ENCODE measurements at regions not wholly inside any gene's neighbourhood (a gene's known extent, or its start where the extent isn't known, plus 50 kb on each side); places are given as distances from the start of the nearest gene placed in this dataset.

- H3K36me3 ChIP-seq (ENCODE audit: control insufficient read depth in 1 of 2, insufficient read depth in 2 of 2, low read length in 2 of 2), result no peaks in the 10 kb centered on the region
- H3K9me3 ChIP-seq (ENCODE audit: control insufficient read depth in 1 of 2, low read length in 2 of 2), result no peaks in the 10 kb centered on the region
- H3K27me3 ChIP-seq (ENCODE audit: low read depth, low read length), result peaks cover 15% of the 10 kb centered on the region
- no peaks in the 10 kb centered on the region for H3K4me1 ChIP-seq (ENCODE audit: control insufficient read depth in 1 of 2, insufficient read depth in 2 of 2, low read length in 2 of 2)
- no peak overlapping the region for H3K27ac ChIP-seq (ENCODE audit: low read length)
- no peak overlapping the region for H3K4me3 ChIP-seq (ENCODE audit: low read depth in 1 of 2, low read length in 2 of 2)
Observed at GRCh38 chr14:98137131-98138025, 1134.6 kb downstream of the BCL11B start.

- no peaks in the 10 kb centered on the region for H3K9me3 ChIP-seq (ENCODE audit: control insufficient read depth in 1 of 2, low read length in 2 of 2)
- H3K36me3 ChIP-seq (ENCODE audit: control insufficient read depth in 1 of 2, insufficient read depth in 2 of 2, low read length in 2 of 2), result no peaks in the 10 kb centered on the region
- H3K27ac ChIP-seq (ENCODE audit: low read length), result no peak overlapping the region
- H3K27me3 ChIP-seq (ENCODE audit: low read depth, low read length), result peaks cover 15% of the 10 kb centered on the region
- H3K4me1 ChIP-seq (ENCODE audit: control insufficient read depth in 1 of 2, insufficient read depth in 2 of 2, low read length in 2 of 2), result no peaks in the 10 kb centered on the region
- H3K4me3 ChIP-seq (ENCODE audit: low read depth in 1 of 2, low read length in 2 of 2), result no peak overlapping the region
Observed at GRCh38 chr14:98138666-98139065, 1133.3 kb downstream of the BCL11B start.

GRCh38 chr14:98140862-98141530 lies 1131.0 kb downstream of the BCL11B start:
- H3K9me3 ChIP-seq (ENCODE audit: control insufficient read depth in 1 of 2, low read length in 2 of 2), result no peaks in the 10 kb centered on the region
- no peak overlapping the region for H3K4me3 ChIP-seq (ENCODE audit: low read depth in 1 of 2, low read length in 2 of 2)
- no peaks in the 10 kb centered on the region for H3K4me1 ChIP-seq (ENCODE audit: control insufficient read depth in 1 of 2, insufficient read depth in 2 of 2, low read length in 2 of 2)
- no peak overlapping the region for H3K27ac ChIP-seq (ENCODE audit: low read length)
- peaks cover 8% of the 10 kb centered on the region for H3K27me3 ChIP-seq (ENCODE audit: low read depth, low read length)
- H3K36me3 ChIP-seq (ENCODE audit: control insufficient read depth in 1 of 2, insufficient read depth in 2 of 2, low read length in 2 of 2), result no peaks in the 10 kb centered on the region

GRCh38 chr14:98143566-98143965 lies 1128.4 kb downstream of the BCL11B start:
- Histone ChIP-seq H3K36me3 (ENCODE audit: control insufficient read depth in 1 of 2, insufficient read depth in 2 of 2, low read length in 2 of 2) (no peaks in the 10 kb centered on the region), H3K4me3 (ENCODE audit: low read depth in 1 of 2, low read length in 2 of 2) (no peak overlapping the region), H3K27ac (ENCODE audit: low read length) (no peak overlapping the region), H3K9me3 (ENCODE audit: control insufficient read depth in 1 of 2, low read length in 2 of 2) (no peaks in the 10 kb centered on the region), H3K27me3 (ENCODE audit: low read depth, low read length) (no peaks in the 10 kb centered on the region), H3K4me1 (ENCODE audit: control insufficient read depth in 1 of 2, insufficient read depth in 2 of 2, low read length in 2 of 2) (no peaks in the 10 kb centered on the region)

- H3K36me3 ChIP-seq (ENCODE audit: control insufficient read depth in 1 of 2, insufficient read depth in 2 of 2, low read length in 2 of 2), result no peaks in the 10 kb centered on the region
Observed at GRCh38 chr14:98144964-98145363, 1127.0 kb downstream of the BCL11B start.

GRCh38 chr14:98146416-98146815 lies 1125.6 kb downstream of the BCL11B start:
- no peaks in the 10 kb centered on the region for H3K9me3 ChIP-seq (ENCODE audit: control insufficient read depth in 1 of 2, low read length in 2 of 2)
- no peaks in the 10 kb centered on the region for H3K4me1 ChIP-seq (ENCODE audit: control insufficient read depth in 1 of 2, insufficient read depth in 2 of 2, low read length in 2 of 2)
- H3K27ac ChIP-seq (ENCODE audit: low read length), result no peak overlapping the region
- H3K36me3 ChIP-seq (ENCODE audit: control insufficient read depth in 1 of 2, insufficient read depth in 2 of 2, low read length in 2 of 2), result no peaks in the 10 kb centered on the region
- no peak overlapping the region for H3K4me3 ChIP-seq (ENCODE audit: low read depth in 1 of 2, low read length in 2 of 2)
- no peaks in the 10 kb centered on the region for H3K27me3 ChIP-seq (ENCODE audit: low read depth, low read length)

More at GRCh38 chr14:98144964-98145363, 1127.0 kb downstream of the BCL11B start:
- H3K4me1 ChIP-seq (ENCODE audit: control insufficient read depth in 1 of 2, insufficient read depth in 2 of 2, low read length in 2 of 2), result no peaks in the 10 kb centered on the region
- H3K9me3 ChIP-seq (ENCODE audit: control insufficient read depth in 1 of 2, low read length in 2 of 2), result no peaks in the 10 kb centered on the region
- H3K4me3 ChIP-seq (ENCODE audit: low read depth in 1 of 2, low read length in 2 of 2), result no peak overlapping the region
- no peaks in the 10 kb centered on the region for H3K27me3 ChIP-seq (ENCODE audit: low read depth, low read length)
- H3K27ac ChIP-seq (ENCODE audit: low read length), result no peak overlapping the region

GRCh38 chr14:98154254-98154653 lies 1117.7 kb downstream of the BCL11B start:
- Histone ChIP-seq H3K36me3 (ENCODE audit: control insufficient read depth in 1 of 2, insufficient read depth in 2 of 2, low read length in 2 of 2) (no peaks in the 10 kb centered on the region), H3K27me3 (ENCODE audit: low read depth, low read length) (no peaks in the 10 kb centered on the region), H3K27ac (ENCODE audit: low read length) (no peak overlapping the region), H3K4me1 (ENCODE audit: control insufficient read depth in 1 of 2, insufficient read depth in 2 of 2, low read length in 2 of 2) (no peaks in the 10 kb centered on the region), H3K9me3 (ENCODE audit: control insufficient read depth in 1 of 2, low read length in 2 of 2) (no peaks in the 10 kb centered on the region), H3K4me3 (ENCODE audit: low read depth in 1 of 2, low read length in 2 of 2) (no peak overlapping the region)

GRCh38 chr14:98156411-98156810 lies 1115.6 kb downstream of the BCL11B start:
- no peaks in the 10 kb centered on the region for H3K4me1 ChIP-seq (ENCODE audit: control insufficient read depth in 1 of 2, insufficient read depth in 2 of 2, low read length in 2 of 2)

GRCh38 chr14:98160901-98161300 lies 1111.1 kb downstream of the BCL11B start:
- Histone ChIP-seq H3K4me3 (ENCODE audit: low read depth in 1 of 2, low read length in 2 of 2) (no peak overlapping the region), H3K36me3 (ENCODE audit: control insufficient read depth in 1 of 2, insufficient read depth in 2 of 2, low read length in 2 of 2) (no peaks in the 10 kb centered on the region), H3K9me3 (ENCODE audit: control insufficient read depth in 1 of 2, low read length in 2 of 2) (no peaks in the 10 kb centered on the region), H3K27me3 (ENCODE audit: low read depth, low read length) (no peaks in the 10 kb centered on the region), H3K27ac (ENCODE audit: low read length) (no peak overlapping the region), H3K4me1 (ENCODE audit: control insufficient read depth in 1 of 2, insufficient read depth in 2 of 2, low read length in 2 of 2) (no peaks in the 10 kb centered on the region)

More at GRCh38 chr14:98156411-98156810, 1115.6 kb downstream of the BCL11B start:
- Histone ChIP-seq H3K9me3 (ENCODE audit: control insufficient read depth in 1 of 2, low read length in 2 of 2) (no peaks in the 10 kb centered on the region), H3K4me3 (ENCODE audit: low read depth in 1 of 2, low read length in 2 of 2) (no peak overlapping the region), H3K27ac (ENCODE audit: low read length) (no peak overlapping the region), H3K36me3 (ENCODE audit: control insufficient read depth in 1 of 2, insufficient read depth in 2 of 2, low read length in 2 of 2) (no peaks in the 10 kb centered on the region), H3K27me3 (ENCODE audit: low read depth, low read length) (no peaks in the 10 kb centered on the region)

GRCh38 chr14:98161356-98161755 lies 1110.6 kb downstream of the BCL11B start:
- H3K36me3 ChIP-seq (ENCODE audit: control insufficient read depth in 1 of 2, insufficient read depth in 2 of 2, low read length in 2 of 2), result no peaks in the 10 kb centered on the region
- no peaks in the 10 kb centered on the region for H3K27me3 ChIP-seq (ENCODE audit: low read depth, low read length)
- H3K4me3 ChIP-seq (ENCODE audit: low read depth in 1 of 2, low read length in 2 of 2), result no peak overlapping the region
- no peaks in the 10 kb centered on the region for H3K9me3 ChIP-seq (ENCODE audit: control insufficient read depth in 1 of 2, low read length in 2 of 2)
- no peaks in the 10 kb centered on the region for H3K4me1 ChIP-seq (ENCODE audit: control insufficient read depth in 1 of 2, insufficient read depth in 2 of 2, low read length in 2 of 2)
- no peak overlapping the region for H3K27ac ChIP-seq (ENCODE audit: low read length)

- H3K4me1 ChIP-seq (ENCODE audit: control insufficient read depth in 1 of 2, insufficient read depth in 2 of 2, low read length in 2 of 2), result no peaks in the 10 kb centered on the region
- no peak overlapping the region for H3K4me3 ChIP-seq (ENCODE audit: low read depth in 1 of 2, low read length in 2 of 2)
- no peaks in the 10 kb centered on the region for H3K36me3 ChIP-seq (ENCODE audit: control insufficient read depth in 1 of 2, insufficient read depth in 2 of 2, low read length in 2 of 2)
- no peak overlapping the region for H3K27ac ChIP-seq (ENCODE audit: low read length)
- H3K9me3 ChIP-seq (ENCODE audit: control insufficient read depth in 1 of 2, low read length in 2 of 2), result no peaks in the 10 kb centered on the region
- H3K27me3 ChIP-seq (ENCODE audit: low read depth, low read length), result no peaks in the 10 kb centered on the region
Observed at GRCh38 chr14:98162856-98163805, 1108.9 kb downstream of the BCL11B start.

All from muscle layer of duodenum (tissue), 2 donors.